ENCODE measurements at regions not wholly inside any gene's neighbourhood (a gene's known extent, or its start where the extent isn't known, plus 50 kb on each side); places are given as distances from the start of the nearest gene placed in this dataset.

DNA sequence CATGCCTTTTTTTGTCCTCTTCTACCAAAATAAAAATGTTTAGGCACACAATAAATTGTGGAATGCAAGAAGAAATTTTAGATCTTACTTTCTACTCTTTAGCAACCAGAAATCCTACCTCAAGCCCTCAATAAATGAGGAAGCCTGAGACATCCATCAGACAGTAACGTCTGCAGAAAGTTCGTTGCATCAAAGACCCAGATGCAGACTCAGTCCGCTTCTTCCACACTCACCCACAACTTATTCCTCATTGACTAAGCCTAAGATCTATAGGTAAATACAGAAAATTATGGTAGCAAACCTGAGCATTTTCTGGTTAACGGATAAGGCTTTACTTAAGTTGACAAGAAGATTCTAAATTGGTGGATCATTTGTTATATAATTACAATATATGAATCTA, 579.4 kb upstream of the ID2 start:
- H3K36me3 Mint-ChIP-seq (ENCODE audit: insufficient read depth in 1 of 3, low read depth in 3 of 3): no peaks in the 10 kb centered on the region; a peak in 2 of 7 replicates
- Histone ChIP-seq H2BK120ac (ENCODE audit: low read depth, low read length, poor library complexity, severe bottlenecking) (no peak overlapping the region), H3K27ac (ENCODE audit: insufficient read length, low read depth, low read length) (no peak overlapping the region), H3K79me1 (ENCODE audit: insufficient read depth, low read depth, low read length, poor library complexity, severe bottlenecking) (no peaks in the 10 kb centered on the region), H3K56ac (ENCODE audit: insufficient read length, low read depth, low read length) (no peak overlapping the region), H3K23me2 (ENCODE audit: insufficient read length, low read depth, low read length, poor library complexity, severe bottlenecking) (no peaks in the 10 kb centered on the region), H2BK15ac (ENCODE audit: low read depth, low read length) (no peak overlapping the region), H2AK5ac (ENCODE audit: insufficient read length, low read length) (no peak overlapping the region), H3K9me3 (ENCODE audit: control insufficient read depth, low read depth, low read length) (no peaks in the 10 kb centered on the region), H3K4me1 (ENCODE audit: insufficient read depth, low read length) (no peaks in the 10 kb centered on the region), H4K91ac (ENCODE audit: insufficient read length, low read depth, low read length) (no peak overlapping the region), H4K8ac (replicated peaks; ENCODE audit: insufficient read length, low read depth, low read length) (no peak overlapping the region), H2BK5ac (ENCODE audit: insufficient read length, low read length) (no peak overlapping the region), H3K79me2 (ENCODE audit: insufficient read depth, low read length) (no peaks in the 10 kb centered on the region), H2BK12ac (ENCODE audit: insufficient read length, low read depth, low read length) (no peak overlapping the region), H4K20me1 (ENCODE audit: control insufficient read depth, insufficient read depth, insufficient read length) (no peaks in the 10 kb centered on the region), H3K4ac (ENCODE audit: low read depth, low read length) (no peak overlapping the region), H3K23ac (ENCODE audit: insufficient read length, low read depth, low read length) (no peak overlapping the region), H3T11ph (ENCODE audit: low read length) (no peak overlapping the region), H2AFZ (ENCODE audit: low read length) (no peak overlapping the region), H2BK20ac (ENCODE audit: low read depth, low read length, poor library complexity, severe bottlenecking) (no peak overlapping the region), H3K18ac (ENCODE audit: insufficient read length, low read depth, low read length) (no peak overlapping the region), H4K5ac (ENCODE audit: insufficient read length, low read depth, low read length) (no peak overlapping the region), H3K4me2 (ENCODE audit: insufficient read depth, insufficient read length, low read length) (no peak overlapping the region), H3K27me3 (ENCODE audit: insufficient read depth, low read length) (no peaks in the 10 kb centered on the region), H3K14ac (ENCODE audit: insufficient read depth, low read length) (no peak overlapping the region), H3K9ac (ENCODE audit: extremely low read depth, insufficient read length, low read length) (no peak overlapping the region)
- WGBS (ENCODE audit: extremely low coverage, insufficient read length, low lambda C conversion rate): no CpG with 5 or more reads among the region's 4 CpGs
- peaks cover 1% of the 10 kb centered on the region in 2 experiments for H3K4me1 Mint-ChIP-seq
- TF ChIP-seq CTCF (conservative IDR thresholded peaks at IDR 0.05): no peak
- no peak for DNase-seq
- peaks cover 3% of the 10 kb centered on the region for H3K27me3 Mint-ChIP-seq (ENCODE audit: low read depth)
- no peak overlapping the region for H3K4me3 Mint-ChIP-seq
- peaks cover 0 to 3% of the 10 kb centered on the region in 2 experiments; a peak in 3 of 5 replicates for H3K9me3 Mint-ChIP-seq
- no peak overlapping the region for H3K27ac Mint-ChIP-seq

Measured in H9 (cell line).